HG03432 (cell line): ENCODE measurements at regions not wholly inside any gene's neighbourhood (a gene's known extent, or its start where the extent isn't known, plus 50 kb on each side); places are given as distances from the start of the nearest gene placed in this dataset.
"Not testable (repeated sequence)": the region's sequence is repeated elsewhere in the genome, so short reads cannot be mapped to it uniquely, and the experiment has no call there.

Experiments
- ATAC-seq: cut with Tn5 transposase; IDR thresholded peaks from one replicate; pipeline ENCODE4 v1.9.1; 2021; ENCODE audit warnings: mild to moderate bottlenecking, moderate library complexity; ENCODE audit not compliant: unreplicated experiment

DNA sequence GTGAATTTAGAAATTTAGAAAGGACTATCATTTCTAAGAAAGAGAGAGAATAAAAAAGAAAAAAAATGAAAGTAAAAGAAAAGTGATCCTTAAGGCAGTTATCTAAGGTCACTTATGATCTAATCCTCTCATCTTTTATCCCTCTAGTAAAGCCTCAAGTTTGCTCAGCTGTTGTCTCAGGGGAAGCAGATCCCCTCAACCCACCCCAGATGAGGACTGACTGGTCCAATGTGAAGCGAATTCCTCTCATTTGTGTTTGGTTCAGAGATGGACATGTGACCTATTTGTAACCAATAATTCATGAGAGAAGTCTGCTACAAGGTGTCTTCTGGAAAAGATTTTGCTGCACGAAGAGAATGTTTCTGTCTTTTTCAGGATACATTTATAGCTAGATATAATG, 1591.3 kb downstream of the ADGRL3 start:
- no peak for ATAC-seq

DNA sequence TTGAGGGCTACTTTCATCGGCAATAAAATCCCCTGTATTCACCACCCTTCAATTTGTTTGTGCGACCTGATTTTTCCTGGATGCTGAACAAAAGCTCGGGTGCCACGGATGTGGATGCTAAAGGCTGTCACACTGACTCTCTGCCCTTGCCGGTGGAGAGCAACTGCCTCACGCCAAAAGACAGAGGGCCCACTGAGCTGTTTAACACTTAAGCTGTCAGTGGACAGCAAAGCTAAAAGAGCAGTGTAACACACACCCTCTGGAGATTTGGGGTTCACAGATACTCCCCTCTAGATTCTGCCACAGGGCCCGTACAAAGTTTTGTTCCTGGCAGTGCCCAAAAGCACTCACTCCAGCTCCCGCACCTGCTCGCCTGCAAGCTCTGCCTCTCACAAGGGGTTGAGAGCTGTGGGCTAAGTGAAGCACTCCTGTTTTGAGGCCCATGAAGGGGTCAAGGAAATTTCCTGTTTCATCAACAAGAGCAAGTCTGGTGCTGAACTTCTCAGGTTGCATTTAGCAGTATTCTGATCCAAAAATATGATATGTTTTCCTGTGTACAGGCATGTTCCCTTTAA, 1571.9 kb downstream of the ADGRL3 start:
- no peak for ATAC-seq

DNA sequence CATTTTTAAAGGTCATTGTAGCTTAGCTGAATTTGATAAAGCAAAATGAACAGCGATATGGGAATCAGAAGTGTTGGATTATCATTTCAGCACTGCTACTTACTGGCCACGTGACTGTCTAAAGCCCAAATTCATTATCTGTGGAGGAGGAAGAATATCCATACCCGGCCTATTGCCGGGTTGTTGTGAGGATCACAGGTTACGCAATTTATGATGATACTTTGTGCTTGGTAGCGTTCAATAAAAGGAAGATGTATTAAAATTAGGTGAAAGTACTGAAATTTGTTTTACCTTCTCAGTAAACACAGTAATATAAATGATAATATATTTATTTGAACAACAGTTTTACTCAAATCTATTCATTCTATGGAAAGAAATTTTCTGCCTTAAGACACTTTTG, 1540.2 kb downstream of the ADGRL3 start:
- ATAC-seq = no peak

DNA sequence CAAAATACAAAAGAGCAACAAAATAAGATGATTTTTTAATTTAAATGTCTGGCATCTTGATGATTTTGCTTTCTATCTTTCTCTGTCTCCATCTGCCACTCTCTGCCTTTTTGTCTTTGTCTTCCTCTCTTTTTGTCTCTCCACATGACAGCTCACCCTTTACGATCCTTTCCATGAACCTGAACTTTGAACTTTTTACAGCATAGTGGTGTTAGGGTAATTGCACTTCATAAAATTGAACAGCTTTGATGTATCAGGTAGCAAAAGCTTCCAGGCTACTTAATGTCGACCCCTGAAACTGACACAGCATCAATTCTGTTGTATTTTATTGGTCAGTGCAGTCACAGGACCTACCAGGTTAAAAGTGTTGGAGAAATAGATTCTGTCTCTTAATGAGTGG, 1517.0 kb downstream of the ADGRL3 start:
- ATAC-seq = no peak

DNA sequence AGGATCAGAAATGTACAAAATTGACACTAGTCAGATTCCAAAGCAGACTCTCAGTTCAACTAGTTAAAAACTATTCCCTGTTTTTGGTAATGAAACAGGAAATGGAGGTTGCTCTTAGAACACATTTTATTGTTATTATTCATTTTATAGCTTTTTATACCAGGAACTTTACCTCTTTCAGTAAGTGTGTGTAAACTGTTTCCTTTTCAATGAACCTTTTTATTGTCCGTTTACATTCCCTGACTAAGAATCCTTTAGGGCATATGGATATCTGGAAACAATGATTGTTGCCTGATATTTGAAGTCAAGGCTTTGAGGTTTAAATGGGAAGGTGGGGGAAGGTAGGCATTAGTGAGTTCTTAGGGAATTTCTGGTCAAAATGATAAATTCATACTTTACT, 1511.4 kb downstream of the ADGRL3 start:
- no peak for ATAC-seq

DNA sequence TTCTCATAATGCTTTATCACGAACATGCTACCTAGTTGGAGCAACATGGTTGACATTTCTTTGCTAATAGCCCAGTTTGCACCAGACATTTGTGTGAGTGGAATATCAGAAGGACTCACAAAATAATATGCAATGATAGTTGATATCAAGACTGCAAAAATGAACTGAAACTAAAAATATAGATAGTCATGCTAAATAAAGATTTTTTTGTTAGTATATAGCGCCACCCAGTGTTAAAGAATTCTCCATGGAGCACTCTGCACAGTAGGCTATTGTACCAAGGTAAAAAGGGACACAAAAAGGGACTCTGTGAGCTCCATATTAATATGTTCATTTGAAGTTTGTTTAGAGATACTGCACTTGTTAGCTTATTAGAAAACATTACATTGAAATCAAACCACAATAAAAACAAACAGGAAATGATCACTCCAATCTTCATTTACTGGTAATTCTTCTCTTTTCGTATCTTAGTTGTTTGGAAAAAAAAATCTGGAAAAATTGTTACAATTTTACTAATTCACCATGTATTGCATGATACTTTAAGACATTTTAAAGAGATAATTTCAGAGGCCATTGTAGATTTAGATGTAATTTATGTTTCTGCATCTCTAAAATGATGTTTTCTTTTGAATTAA, 1509.6 kb downstream of the ADGRL3 start:
- ATAC-seq = peak; percentile 88

DNA sequence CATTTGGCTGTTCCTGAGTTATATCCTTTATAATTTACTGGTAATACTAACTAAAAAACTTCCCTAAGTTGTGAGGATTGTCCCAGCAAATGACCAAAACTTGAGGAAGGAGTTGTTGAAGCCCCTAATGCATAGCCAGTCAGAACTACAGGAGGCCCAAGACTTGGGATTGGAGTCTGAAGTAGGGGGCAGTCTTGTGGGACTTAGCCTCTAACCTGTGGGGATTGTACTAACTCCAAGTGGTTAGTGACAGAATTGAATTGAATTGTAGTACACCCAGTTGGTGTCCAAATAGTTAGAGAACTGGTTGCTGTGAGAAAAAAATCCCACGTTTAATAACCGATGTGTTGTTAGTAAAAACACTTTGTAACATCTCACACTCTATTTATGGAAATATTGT, 1506.3 kb downstream of the ADGRL3 start:
- ATAC-seq = no peak

DNA sequence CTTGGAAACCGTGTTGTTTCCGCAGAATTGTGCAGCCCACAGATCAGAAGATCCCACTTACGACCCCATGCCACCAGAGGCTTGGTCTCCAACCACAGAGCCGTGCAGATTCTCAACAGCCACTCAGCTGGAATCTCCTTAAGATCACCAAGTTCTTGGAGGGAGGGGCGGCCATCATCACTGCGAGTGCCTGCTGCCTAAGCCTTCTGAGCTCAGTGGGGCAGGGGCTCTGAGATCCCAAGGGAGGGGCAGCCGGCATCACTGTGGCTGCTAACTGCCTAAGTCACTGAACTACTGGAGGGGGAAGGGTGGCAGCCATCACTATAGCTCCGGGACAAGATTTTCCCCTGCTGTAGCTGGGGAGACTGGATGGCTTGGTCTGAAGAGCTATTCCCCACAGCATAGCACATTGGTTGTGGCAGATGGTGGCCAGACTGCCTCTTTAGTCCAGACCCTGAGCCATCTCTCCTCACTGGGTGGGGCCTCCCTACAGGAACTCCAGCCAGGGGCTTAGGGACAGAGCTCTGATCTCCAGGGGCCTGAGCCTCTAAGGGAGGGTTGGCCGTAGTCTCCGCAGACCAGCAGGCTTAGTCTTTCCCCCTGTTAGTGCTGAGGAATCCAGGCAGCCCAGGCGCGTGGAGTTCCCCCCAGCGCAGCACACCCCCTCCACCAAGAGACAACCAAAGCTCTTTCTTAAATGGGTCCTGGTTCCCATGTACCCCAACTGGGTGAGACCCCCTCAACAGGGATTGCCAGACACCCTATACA, 1483.9 kb downstream of the ADGRL3 start:
- no peak for ATAC-seq

DNA sequence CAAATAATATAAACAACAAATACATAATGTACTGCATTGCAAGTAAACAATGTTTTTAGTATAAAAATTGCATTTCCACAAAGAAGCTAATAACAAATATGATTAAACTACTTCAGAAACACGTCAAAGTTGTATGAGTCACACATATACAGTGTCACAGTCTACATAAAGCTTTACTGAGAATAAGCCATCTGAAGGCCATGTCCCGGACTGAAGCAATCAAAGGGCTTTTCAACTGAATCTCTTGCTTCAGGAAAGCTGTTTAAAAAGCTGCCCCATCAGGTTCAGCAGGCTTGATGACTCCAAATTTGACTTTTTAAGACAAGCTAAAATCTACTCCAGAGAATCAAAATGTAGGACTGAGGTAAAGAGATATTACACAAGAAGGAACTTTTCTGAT, 1476.8 kb downstream of the ADGRL3 start:
- no peak for ATAC-seq

DNA sequence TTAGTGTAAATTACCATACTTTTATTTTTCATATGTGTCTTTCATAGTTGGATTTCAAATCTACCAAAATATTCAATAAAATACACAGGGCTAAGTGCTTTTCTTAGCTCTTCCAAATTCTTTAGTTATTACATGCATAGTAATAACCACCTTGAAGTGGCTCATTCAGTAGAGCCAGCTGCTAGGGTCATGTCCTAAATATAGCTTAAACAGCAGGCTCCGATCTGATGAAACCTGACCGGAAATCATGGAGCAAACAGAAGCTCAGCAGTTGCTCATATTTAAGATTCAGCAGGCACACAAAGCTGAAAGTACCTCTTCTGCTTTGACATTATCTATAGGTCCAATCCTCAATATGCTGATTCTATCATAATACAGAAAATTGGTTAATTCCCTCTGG, 1470.4 kb downstream of the ADGRL3 start:
- ATAC-seq = no peak

DNA sequence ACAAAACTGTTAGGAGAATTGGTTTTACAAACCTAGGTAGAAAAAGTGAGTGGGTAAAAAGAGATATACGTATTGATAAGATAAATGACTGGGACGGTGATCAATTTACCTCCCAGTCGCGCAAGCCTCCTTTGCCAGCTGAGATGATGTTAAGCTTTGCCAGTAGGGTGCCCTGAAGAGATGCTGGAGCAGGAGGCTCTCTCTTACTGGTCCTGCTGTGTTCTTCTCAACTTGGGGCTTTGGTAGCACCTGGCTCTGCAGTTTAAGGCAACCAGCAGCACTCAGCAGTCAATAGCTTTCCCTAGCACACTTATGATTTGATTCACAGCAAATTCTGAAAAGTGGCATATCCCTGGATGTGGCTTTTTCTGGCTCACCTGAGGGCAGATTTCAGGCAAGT, 1461.7 kb downstream of the ADGRL3 start:
- no peak for ATAC-seq

DNA sequence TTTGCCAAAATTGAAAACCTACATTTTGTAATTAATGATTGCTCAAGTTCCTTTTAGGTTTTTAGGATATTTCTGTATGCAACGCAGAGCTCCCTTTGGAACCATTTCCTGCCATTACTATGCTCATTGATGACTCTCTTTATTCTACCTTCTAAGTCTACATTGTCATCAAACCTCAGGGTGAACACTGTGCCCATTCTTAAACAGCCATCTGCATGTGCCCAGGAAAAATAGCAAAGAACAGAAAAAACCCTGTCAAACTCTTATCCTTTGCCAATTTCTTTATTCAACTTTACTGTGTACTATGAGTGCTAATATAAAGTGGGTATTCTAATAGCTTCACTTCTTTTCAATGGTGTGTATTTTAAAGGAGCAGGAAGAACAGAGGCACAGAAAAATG, 1455.9 kb downstream of the ADGRL3 start:
- ATAC-seq = no peak

DNA sequence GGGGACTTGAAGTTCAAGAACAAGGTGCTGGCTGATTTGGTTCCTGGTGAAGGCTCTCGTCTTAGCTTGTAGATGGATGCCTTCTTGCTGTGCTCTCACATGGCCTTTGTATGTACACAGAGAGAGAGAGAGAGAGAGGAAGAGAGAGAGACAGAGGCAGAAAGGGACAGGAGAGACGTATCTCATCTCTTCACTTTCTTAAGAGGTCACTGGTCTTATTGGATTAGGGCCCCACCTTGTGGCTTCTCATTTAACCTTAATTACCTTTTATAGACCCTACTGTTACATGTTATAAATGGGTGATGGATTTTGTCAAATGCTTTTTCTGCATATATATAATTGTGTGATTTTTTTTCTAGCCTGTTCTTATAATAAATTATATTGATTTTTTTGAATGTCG, 1444.2 kb downstream of the ADGRL3 start:
- peak; percentile 90 for ATAC-seq

DNA sequence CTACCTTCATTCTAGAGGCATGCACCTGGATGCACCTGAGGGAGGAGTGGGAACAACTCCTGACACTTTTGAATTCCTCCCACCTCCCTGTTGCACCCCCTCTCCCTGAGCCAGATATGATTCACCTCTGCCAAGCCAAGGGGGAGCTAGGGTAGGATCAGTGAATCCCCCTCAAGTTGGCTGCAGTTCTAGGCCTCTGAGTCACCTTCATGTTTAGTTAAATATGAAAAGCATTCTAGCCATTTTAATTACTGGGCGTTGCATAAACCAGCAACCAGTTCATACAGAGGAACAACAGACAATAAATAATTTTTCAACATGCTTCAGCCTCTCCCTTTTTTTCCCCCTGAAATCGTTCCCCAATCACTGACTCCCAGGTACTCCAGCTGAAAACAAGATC, 1440.2 kb downstream of the ADGRL3 start:
- ATAC-seq = no peak

DNA sequence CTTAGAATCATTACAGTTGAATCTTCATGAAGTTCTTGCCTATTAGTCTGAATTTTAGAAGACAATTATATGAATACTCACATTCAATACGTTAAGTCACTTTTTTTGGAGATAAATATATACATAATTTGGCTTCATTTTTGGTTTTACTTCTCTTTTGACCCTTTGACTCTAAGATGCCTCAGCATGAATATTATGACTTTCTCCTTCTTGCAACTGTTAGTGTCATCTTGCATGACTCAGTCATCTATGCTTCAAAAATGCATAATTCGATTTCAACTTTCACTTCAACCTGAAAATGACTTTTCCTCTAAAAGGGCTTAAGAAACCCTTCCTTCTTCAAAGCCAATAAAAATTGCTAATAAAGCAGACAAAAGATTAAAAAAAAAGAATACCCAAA, 1427.5 kb downstream of the ADGRL3 start:
- no peak for ATAC-seq

DNA sequence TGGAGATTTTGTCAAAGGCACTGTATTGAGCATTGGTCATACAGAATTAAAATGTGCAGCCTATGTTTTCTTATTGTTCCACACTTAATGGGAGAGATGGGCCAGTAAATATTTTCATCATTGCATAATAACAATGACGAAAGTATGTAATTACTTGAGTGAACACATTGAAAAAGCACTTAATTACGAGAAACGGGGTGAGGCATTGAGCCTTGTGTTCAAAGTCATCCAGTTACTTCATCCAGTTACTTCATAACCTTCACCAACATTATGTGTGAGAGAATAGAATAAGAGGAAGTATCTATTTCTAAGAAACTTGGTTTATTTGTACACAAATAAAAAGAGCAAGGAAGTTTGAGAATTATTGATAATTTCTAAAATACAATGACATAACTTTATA, 1427.0 kb downstream of the ADGRL3 start:
- ATAC-seq = no peak

DNA sequence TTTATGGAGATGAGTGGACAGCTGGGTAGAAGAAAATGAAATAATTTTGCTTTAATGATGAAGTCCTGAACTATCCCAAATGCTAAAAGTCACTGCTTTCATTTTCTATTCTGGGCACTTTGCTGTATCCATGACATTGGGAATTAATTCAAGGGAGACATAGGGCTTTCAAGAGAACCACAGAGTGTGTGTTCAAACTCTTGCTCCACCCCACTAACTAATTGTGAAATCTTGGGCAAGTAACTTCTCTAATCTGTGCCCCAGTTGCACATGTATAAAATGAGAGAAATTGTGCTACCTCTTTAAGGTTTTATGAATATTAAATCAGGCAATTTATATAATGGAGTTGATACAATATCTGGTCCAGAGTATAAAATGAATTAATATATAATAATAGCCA, 1422.0 kb downstream of the ADGRL3 start:
- no peak for ATAC-seq

DNA sequence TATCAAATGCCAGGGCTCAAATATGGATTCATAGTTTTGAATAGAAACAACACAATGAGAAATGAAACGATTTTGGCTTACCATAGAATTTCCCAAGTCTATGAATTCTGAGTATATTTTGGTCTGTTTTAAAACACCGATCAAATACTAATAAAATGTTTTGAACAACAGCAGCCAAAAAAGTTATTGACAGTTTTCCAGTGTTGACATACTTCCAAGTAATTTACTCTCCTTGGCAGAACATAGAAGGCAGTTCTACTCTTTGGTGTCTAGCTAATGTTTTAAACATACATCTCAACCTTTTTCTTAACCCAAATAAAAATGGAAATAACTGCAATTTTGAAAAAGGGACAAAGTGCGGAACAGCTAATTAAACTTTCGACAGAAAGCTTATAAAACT, 1419.8 kb downstream of the ADGRL3 start:
- no peak for ATAC-seq

DNA sequence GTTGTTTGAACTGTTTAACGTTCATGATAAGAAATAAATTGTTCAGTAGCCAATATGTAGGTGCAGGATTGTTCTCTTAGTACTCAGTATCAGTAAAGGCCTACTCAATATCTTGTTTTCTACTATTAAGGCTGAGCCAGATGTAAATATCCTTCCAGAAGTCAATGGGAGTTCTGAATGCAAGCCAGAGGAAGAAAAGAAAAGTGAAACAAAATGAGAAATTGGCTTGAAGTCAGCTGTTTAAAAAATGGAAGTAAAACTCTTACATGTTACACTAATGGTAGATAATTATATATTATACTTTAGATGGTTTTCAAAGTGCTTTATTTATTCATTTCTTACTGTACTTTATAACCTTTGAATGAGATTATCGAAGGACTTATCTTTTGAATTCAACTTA, 1417.9 kb downstream of the ADGRL3 start:
- no peak for ATAC-seq

DNA sequence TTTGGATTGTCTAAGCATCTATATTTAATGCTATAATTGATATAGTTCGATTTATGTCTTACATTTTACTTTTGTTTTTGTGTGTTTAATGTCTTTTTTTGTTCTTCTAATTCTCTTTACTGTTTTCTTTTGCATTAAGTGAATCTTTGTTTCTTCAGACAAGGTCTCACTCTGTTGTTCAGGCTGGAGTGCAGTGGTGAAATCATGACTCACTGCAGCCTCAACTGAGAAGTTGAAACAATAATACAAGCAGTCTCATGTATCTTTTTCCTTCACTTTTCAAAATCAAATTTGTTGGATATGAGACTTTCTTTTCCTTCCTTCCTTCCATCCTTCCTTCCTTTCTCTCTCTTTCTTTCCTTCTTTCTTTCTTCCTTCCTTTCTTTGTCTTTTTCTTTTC, 1401.6 kb downstream of the ADGRL3 start:
- ATAC-seq = no peak

DNA sequence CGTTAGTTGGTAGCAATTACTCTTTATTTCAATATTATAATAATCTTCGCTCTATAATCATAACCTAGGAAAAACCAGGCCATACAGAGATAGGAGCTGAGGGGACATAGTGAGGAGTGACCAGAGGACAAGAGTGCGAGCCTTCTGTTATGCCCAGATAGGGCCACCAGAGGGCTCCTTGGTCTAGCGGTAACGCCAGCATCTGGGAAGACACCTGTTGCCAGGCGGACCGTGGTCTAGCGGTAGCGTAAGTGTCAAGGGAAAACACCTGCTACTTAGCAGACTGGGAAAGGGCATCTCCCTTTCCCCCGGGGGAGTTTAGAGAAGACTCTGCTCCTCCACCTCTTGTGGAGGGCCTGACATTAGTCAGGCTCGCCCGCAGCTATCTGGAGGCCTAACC, 1395.1 kb downstream of the ADGRL3 start:
- not testable (repeated sequence) for ATAC-seq

DNA sequence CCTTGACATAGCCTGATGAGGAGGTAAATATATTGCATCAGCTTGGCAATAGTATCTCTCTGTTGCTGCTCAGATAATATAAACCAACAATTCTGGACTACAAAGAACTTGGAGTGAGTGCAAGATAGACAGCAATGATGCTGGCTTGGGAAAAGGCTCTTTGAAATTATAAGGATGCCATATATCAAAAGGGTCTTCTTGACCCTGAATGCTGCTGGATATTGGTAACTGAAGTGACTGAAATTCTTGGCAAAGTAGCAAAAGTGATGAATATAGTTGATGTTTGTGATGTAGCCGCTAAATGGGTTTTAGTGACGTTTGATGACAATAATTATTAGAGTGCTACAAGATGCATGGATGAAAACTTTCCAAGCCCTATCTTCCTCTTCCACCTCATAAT, 1391.6 kb downstream of the ADGRL3 start:
- no peak for ATAC-seq
